Hepatocyte (in vitro differentiated cells): ENCODE measurements at regions not wholly inside any gene's neighbourhood (a gene's known extent, or its start where the extent isn't known, plus 50 kb on each side); places are given as distances from the start of the nearest gene placed in this dataset.

Experiments used
- CTCF ChIP-seq: fragments of 200-600 bp; sonication (generic); IDR thresholded peaks from 2 replicates; pipeline ENCODE4 v1.5.1; 2016; ENCODE audit warnings: antibody characterized with exemption, mild to moderate bottlenecking; ENCODE audit not compliant: poor library complexity
- EZH2 ChIP-seq: fragments of 200-600 bp; sonication (generic); IDR thresholded peaks from 2 replicates; pipeline ENCODE4 v1.6.1; 2016; ENCODE audit warnings: antibody characterized with exemption, mild to moderate bottlenecking, borderline replicate concordance
- EZH2phosphoT487 ChIP-seq: fragments of 200-600 bp; sonication (generic); IDR thresholded peaks from one replicate; pipeline ENCODE4 v1.6.1; 2018; ENCODE audit warnings: antibody characterized with exemption, mild to moderate bottlenecking, low read depth, moderate library complexity; ENCODE audit not compliant: unreplicated experiment, severe bottlenecking

- no peak for TF ChIP-seq CTCF
- TF ChIP-seq EZH2 = no peak
- TF ChIP-seq EZH2phosphoT487 = no peak
Observed at GRCh38 chrX:81577028-81577427, 375.1 kb downstream of the SH3BGRL start.
